ENCODE measurements at regions not wholly inside any gene's neighbourhood (a gene's known extent, or its start where the extent isn't known, plus 50 kb on each side); places are given as distances from the start of the nearest gene placed in this dataset.

- TF ChIP-seq YY1 (IDR thresholded peaks at IDR 0.05) (no peak), CTCF (IDR thresholded peaks at IDR 0.05; ENCODE audit: low read depth, low read length, missing input control) (no peak), REST (IDR thresholded peaks at IDR 0.05) (no peak)
Observed at GRCh38 chr7:47039089-47039648, 542.7 kb downstream of the TNS3 start.

Measured in liver (tissue), 2 donors.